HG03432 (cell line): ENCODE measurements at regions not wholly inside any gene's neighbourhood (a gene's known extent, or its start where the extent isn't known, plus 50 kb on each side); places are given as distances from the start of the nearest gene placed in this dataset.
"Not testable (repeated sequence)": the region's sequence is repeated elsewhere in the genome, so short reads cannot be mapped to it uniquely, and the experiment has no call there.

Source experiments
- ATAC-seq: cut with Tn5 transposase; IDR thresholded peaks from one replicate; pipeline ENCODE4 v1.9.1; 2021; ENCODE audit warnings: mild to moderate bottlenecking, moderate library complexity; ENCODE audit not compliant: unreplicated experiment

DNA sequence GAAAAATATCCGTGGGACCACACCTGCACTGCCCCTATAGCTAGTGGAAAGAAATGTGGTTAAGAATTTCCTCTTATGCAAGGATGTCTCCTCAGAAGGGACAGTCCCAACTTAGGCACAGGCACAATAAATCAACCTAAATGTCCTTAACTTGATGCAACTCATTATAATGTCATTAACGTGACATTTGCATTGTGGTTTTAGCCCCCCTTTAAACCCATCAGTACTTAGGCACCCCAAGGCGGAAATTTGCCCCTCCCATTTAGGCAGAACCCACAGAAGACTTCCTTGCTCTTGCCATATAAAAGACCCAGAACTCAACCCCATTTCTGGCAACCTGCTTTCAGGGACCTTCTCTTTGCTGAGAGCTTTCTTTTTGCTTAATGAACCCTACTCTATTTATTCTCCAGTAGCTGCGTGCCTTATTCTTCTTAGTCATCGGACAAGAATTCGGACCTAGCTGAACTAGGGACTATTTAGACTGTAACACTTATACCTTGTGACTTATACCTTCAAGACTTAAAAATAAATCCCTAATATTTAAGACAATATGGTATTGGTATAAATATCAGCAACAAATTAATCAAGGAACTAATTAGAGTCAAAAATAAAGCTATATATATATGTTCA, 1281.6 kb upstream of the TMEFF2 start:
- ATAC-seq = no peak

GRCh38 chr2:193475038-193475437, 1280.3 kb upstream of the TMEFF2 start:
- ATAC-seq = no peak

DNA sequence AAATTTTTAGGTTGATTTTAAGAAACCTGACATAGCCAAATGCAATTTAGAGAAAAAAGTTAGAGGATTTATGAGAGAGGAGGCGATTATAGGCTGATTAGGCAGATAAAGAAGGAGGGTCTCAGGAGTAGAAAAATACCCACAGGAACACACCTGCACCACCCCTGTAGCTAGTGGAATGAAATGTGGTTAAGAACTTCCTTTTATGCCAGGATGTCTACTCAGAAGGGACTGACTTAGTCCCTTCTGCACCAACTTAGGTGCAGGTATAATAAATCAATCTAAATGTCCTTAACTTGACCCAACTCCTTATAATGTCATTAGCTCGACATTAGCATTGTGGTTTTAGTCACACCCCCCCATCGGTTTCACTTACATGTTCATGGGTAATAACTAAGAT, 1274.5 kb upstream of the TMEFF2 start:
- ATAC-seq = no peak

- no peak for ATAC-seq
Observed at GRCh38 chr2:193467276-193467987, 1272.7 kb upstream of the TMEFF2 start.

DNA sequence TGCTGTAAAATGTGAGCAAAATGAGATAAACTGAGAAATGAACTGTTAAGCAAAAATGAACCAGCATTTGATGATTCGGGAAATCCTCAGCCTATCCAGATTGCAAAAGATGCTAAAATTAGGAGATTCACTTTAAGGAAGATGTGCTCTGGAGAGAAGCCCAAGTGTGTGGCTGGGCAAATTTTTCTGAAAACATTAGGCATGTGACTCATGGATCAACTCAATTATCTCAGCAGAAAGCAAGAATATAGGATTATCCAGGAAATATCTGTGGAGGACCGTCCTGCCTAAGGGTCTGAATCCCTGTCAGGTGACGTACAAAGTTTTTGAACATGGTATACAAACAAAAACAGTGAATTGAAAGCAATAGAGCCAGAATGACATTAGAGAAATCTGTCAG, 1268.3 kb upstream of the TMEFF2 start:
- ATAC-seq = no peak

- no peak for ATAC-seq
Observed at GRCh38 chr2:193462411-193462810, 1267.7 kb upstream of the TMEFF2 start.

- ATAC-seq = peak; percentile 66
Observed at GRCh38 chr2:193461431-193461934, 1266.8 kb upstream of the TMEFF2 start.

GRCh38 chr2:193446967-193447366, 1252.2 kb upstream of the TMEFF2 start:
- ATAC-seq = peak; percentile 46

DNA sequence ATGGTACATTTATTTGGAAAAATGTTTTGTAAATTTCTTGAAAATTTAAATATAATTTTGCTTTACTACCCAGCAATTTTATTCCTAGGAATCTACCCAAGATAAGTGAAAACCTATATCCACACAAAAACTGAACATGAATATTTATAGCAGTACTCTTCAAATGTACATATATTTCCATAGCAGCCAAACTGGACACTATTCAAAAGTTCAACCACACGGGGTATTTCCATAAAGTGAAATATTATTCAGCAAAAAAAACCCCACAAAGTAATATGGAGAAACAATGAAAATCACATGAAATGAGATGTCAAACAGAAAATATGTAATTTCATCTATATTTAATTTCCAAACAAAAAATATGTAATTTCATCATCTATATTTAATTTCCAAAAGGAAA, 1247.6 kb upstream of the TMEFF2 start:
- ATAC-seq = no peak

DNA sequence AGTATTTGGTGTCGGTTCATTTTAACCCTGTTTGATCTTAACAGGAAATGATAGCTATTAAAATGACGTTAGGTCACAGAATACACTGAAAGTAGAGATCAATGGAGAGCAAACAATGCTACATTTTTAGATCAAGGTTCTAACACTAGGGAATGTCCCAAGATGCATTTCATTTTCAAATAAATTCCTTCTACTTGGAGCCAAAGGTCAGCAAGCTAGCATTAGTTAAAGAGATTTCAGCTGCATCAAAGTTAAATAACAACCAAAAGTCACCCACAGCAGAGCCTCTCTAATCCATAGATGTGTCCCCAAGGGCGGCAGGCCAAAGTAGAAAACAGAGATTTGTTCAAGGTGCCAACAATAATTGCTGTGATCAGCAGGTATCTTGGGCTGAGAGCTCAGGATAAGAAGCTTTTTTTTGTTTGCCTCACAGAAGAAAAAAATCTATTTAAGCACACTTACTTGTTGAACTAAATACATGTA, 1233.6 kb upstream of the TMEFF2 start:
- ATAC-seq = no peak

DNA sequence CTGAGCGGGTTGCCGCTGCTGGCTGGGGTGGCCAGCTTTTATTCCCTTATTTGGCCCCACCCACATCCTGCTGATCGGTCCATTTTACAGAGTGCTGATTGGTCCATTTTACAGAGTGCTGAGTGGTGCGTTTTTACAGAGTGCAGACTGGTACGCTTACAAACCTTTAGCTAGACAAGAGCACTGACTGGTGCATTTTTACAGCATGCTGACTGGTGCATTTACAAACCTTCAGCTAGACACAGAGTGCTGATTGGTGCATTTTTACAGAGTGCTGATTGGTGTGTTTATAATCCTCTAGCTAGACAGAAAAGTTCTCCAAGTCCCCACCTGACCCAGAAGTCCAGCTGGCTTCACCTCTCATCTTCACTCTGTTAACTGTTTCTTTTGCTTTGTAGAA, 1217.6 kb upstream of the TMEFF2 start:
- ATAC-seq = not testable (repeated sequence)

DNA sequence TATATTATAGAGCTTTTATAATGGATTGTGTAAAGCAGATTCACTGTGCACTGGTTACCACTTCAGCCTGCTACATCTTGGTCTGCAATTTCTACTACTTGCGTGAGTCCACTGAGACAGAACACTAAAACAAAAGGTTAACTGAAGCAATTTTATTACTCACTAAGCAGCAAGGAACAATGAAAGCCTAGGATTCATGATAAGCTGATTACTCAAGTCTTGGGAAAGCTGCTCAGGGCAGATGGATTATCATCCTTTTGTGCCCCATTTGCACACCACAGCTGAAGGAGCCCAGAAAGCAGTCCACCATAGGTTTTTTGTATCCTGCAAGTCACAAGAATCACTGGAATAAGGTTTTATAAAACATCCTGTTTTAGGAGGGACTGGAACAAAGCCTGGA, 1215.2 kb upstream of the TMEFF2 start:
- no peak for ATAC-seq

DNA sequence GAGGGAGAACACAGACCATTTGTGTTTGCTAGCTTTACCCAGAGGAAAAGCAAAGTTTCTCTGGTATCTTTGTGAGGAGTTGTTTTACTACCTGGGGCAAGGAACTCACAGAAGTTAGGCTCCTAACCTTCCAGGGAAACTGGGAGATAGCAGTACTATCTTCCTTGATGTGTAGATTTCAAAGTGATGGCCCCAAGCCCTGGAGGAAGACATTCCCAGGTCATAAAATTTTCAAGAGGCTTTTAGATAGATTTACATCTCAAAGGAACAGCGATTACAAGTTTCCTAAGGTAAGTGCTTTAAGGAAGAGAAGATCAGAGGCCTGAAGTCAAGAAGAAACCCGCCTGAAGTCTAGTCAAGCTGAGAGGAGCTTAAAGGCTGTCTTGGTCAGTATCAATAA, 1187.8 kb upstream of the TMEFF2 start:
- ATAC-seq = no peak

GRCh38 chr2:193377789-193378188, 1183.1 kb upstream of the TMEFF2 start:
- peak; percentile 78 for ATAC-seq

GRCh38 chr2:193373120-193373519, 1178.4 kb upstream of the TMEFF2 start:
- ATAC-seq = no peak

- ATAC-seq = no peak
Observed at GRCh38 chr2:193371200-193371599, 1176.5 kb upstream of the TMEFF2 start.

DNA sequence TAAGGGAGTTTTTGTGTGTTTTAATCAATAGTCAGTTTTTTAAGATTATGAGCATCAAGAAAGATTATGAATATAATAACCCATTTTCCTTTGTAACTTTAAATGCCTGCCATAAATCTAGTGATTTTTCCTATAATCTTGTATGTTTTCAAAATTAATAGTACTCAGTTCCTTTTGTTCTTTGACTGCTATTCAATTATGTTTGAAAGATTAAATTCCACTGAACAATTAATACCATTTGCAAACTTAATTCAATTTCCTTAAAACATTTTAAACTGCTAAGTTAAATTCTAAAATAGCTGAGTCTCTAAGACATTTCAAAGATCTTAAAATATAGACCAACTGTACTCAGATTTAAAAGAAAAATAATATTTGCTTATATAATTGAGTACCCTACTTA, 1173.9 kb upstream of the TMEFF2 start:
- ATAC-seq = no peak

DNA sequence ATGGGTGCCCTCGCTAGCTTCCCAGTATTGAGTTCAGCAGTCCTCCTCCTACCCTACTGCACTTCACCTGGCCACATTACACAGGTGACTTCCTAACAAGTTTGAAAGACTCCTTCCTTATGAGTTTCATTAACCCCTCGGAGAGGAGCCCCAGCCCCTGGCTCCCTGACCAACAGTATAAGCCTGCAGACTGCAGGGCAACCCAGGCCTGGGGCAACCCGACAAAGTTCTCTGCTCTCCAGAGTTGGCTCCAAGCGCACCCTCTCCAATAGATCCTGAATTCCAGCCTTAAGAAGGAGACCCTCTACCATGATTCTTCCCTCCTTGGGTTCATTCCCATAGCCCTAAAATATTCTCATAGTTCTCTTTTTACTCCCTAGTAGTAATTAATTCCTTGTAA, 1162.8 kb upstream of the TMEFF2 start:
- ATAC-seq = no peak

DNA sequence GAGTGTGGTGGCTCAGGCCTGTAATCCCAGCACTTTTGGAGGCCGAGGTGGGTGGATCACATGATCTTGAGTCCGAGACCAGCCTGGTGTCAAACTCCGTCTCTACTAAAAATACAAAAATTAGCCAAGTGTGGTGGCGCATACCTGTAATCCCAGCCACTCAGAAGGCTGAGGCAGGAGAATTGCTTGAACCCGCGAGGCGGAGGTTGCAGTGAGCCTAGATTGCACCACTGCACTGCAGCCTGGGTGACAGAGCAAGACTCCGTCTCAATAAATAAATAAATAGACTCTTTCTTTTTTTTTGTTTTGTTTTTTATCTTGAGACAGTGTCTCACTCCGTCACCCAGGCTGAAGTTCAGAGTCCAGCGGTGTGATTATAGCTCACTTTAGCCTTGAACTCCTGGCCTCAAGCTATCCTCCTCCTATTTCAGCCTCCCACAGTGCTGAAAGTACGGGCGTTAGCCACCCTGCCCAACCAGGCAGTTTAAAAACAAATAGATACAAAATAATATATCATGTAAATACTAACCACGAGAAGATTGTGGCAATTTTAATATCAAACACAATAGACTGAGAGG, 1158.0 kb upstream of the TMEFF2 start:
- not testable (repeated sequence) for ATAC-seq

DNA sequence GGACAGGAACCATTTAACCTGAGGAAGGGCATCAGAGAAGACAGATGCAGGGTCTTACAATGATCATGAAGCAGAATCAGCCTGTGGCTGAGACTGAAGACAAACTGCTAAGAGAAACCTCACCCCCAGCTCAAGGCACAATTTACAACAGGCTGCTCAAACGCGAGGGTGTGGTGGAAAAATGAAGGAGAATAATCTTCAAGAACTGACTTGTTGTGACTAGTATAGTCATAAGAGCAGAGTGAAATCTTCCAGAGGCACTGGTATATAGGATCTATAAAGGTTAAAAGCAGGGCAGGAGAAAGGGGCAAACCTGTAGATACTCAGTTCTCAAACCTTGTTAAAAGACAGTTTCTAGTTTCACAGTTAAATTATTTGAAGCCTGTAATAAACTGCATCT, 1155.8 kb upstream of the TMEFF2 start:
- no peak for ATAC-seq

DNA sequence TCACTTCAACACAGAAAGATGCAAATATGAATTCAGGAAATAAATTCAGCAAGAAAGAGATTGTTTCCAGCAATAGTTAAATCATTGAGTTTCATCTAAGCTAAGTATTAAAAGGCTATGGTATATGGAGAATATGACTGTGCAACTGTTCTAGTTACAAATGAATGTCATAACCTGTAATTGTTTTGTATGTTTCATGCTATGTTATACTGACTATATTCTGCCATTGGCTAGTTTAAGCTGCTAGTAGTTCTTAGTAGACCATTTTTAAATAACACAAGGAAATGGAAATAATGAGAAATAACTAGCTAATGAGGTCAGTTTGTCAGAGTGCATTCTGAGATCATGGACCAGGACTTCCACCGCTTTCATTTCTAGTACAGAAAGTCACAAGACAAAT, 1154.9 kb upstream of the TMEFF2 start:
- no peak for ATAC-seq

DNA sequence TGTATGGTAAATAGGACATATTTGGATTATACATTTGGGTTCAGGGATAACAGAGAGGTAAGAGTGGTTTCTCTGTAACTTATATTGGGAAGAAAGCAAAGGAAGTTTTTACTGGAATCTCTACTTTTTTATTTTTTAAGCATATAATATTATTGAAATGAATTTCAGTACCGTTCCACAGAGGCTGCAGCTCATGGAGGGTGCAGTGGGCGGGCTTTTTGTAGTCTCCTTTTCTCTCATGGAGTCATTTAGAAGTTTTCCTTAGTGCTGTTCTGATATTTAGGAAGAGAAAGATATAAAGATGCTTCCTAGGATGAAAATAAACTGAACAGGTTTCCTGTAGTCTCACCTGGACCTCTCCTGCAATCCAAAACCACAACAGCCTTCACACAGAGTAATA, 1153.3 kb upstream of the TMEFF2 start:
- ATAC-seq = no peak
